Neutrophil (primary cell): ENCODE measurements at regions not wholly inside any gene's neighbourhood (a gene's known extent, or its start where the extent isn't known, plus 50 kb on each side); places are given as distances from the start of the nearest gene placed in this dataset.

Experiments
- H3K27ac ChIP-seq: fragments of 200-600 bp; sonication (generic); 2 replicates; pipeline ENCODE4 v1.5.1; 2016; ENCODE audit warnings: mild to moderate bottlenecking, moderate library complexity
- H3K27me3 ChIP-seq: fragments of 200-600 bp; sonication (generic); 2 replicates; pipeline ENCODE4 v1.6.0; 2016; ENCODE audit warnings: mild to moderate bottlenecking
- H3K36me3 ChIP-seq: fragments of 200-600 bp; sonication (generic); 2 replicates; pipeline ENCODE4 v1.5.1; 2017
- H3K4me1 ChIP-seq, 2 experiments: fragments of 200-600 bp in 1 of 2; sonication (generic) in 1 of 2; 1 replicate in 1 of 2; 2 replicates in 1 of 2; pipeline versions ENCODE4 v1.5.1 to v1.6.1; 2013 to 2016; ENCODE audit warnings: low read depth in 1 of 2, low read length in 1 of 2, mild to moderate bottlenecking in 1 of 2, moderate library complexity in 1 of 2; ENCODE audit not compliant: control insufficient read depth in 1 of 2, insufficient read depth in 1 of 2
- H3K4me3 ChIP-seq, 2 experiments: fragments of 200-600 bp in 1 of 2; sonication (generic) in 1 of 2; 1 replicate in 1 of 2; 2 replicates in 1 of 2; pipeline ENCODE4 v1.5.1; 2013 to 2016; ENCODE audit warnings: low read depth in 1 of 2, low read length in 1 of 2, mild to moderate bottlenecking in 1 of 2, moderate library complexity in 1 of 2
- H3K9me3 ChIP-seq: fragments of 200-600 bp; sonication (generic); 2 replicates; pipeline ENCODE4 v1.5.1; 2016
- CTCF ChIP-seq: fragments of 200-600 bp; sonication (generic); IDR thresholded peaks from 2 replicates; pipeline ENCODE4 v1.5.1; 2016; ENCODE audit warnings: antibody characterized with exemption

- TF ChIP-seq CTCF, result no peak
- H3K4me1 ChIP-seq, result no peaks in the 10 kb centered on the region
- no peaks in the 10 kb centered on the region for H3K9me3 ChIP-seq
These were observed 331.0 kb downstream of the MYCN start for GRCh38 chr2:16271231-16271896.

GRCh38 chr2:16270441-16270840, 330.1 kb downstream of the MYCN start:
- H3K36me3 ChIP-seq, result no peaks in the 10 kb centered on the region
- H3K27ac ChIP-seq, result no peak overlapping the region
- no peak overlapping the region for H3K4me3 ChIP-seq
- no peaks in the 10 kb centered on the region for H3K27me3 ChIP-seq
- TF ChIP-seq CTCF, result no peak
- H3K9me3 ChIP-seq, result no peaks in the 10 kb centered on the region
- no peaks in the 10 kb centered on the region for H3K4me1 ChIP-seq

More at GRCh38 chr2:16271231-16271896, 331.0 kb downstream of the MYCN start:
- no peaks in the 10 kb centered on the region for H3K27me3 ChIP-seq
- H3K27ac ChIP-seq, result no peak overlapping the region
- no peaks in the 10 kb centered on the region for H3K36me3 ChIP-seq
- no peak overlapping the region for H3K4me3 ChIP-seq

GRCh38 chr2:16268301-16269000, 328.1 kb downstream of the MYCN start:
- Histone ChIP-seq H3K4me3 (no peak overlapping the region), H3K27ac (no peak overlapping the region), H3K27me3 (no peaks in the 10 kb centered on the region), H3K36me3 (no peaks in the 10 kb centered on the region), H3K4me1 (no peaks in the 10 kb centered on the region), H3K9me3 (no peaks in the 10 kb centered on the region)
- TF ChIP-seq CTCF, result no peak

GRCh38 chr2:16266571-16266970, 326.2 kb downstream of the MYCN start:
- no peak for TF ChIP-seq CTCF
- no peaks in the 10 kb centered on the region for H3K4me1 ChIP-seq
- no peaks in the 10 kb centered on the region for H3K36me3 ChIP-seq

GRCh38 chr2:16264931-16265540, 324.7 kb downstream of the MYCN start:
- Histone ChIP-seq H3K9me3 (no peaks in the 10 kb centered on the region), H3K27me3 (peaks cover 4% of the 10 kb centered on the region), H3K27ac (no peak overlapping the region), H3K4me3 (no peak overlapping the region), H3K36me3 (no peaks in the 10 kb centered on the region), H3K4me1 (no peaks in the 10 kb centered on the region)
- no peak for TF ChIP-seq CTCF

More at GRCh38 chr2:16266571-16266970, 326.2 kb downstream of the MYCN start:
- Histone ChIP-seq H3K9me3 (no peaks in the 10 kb centered on the region), H3K4me3 (no peak overlapping the region), H3K27me3 (no peaks in the 10 kb centered on the region), H3K27ac (no peak overlapping the region)
